HPDE6-E6E7 (cell line): ENCODE measurements at regions not wholly inside any gene's neighbourhood (a gene's known extent, or its start where the extent isn't known, plus 50 kb on each side); places are given as distances from the start of the nearest gene placed in this dataset.

Source experiments
- DNase-seq: peaks from one replicate; pipeline ENCODE4 v3.0.0; 2011; ENCODE audit warnings: missing footprints; ENCODE audit errors: extremely low spot score

DNA sequence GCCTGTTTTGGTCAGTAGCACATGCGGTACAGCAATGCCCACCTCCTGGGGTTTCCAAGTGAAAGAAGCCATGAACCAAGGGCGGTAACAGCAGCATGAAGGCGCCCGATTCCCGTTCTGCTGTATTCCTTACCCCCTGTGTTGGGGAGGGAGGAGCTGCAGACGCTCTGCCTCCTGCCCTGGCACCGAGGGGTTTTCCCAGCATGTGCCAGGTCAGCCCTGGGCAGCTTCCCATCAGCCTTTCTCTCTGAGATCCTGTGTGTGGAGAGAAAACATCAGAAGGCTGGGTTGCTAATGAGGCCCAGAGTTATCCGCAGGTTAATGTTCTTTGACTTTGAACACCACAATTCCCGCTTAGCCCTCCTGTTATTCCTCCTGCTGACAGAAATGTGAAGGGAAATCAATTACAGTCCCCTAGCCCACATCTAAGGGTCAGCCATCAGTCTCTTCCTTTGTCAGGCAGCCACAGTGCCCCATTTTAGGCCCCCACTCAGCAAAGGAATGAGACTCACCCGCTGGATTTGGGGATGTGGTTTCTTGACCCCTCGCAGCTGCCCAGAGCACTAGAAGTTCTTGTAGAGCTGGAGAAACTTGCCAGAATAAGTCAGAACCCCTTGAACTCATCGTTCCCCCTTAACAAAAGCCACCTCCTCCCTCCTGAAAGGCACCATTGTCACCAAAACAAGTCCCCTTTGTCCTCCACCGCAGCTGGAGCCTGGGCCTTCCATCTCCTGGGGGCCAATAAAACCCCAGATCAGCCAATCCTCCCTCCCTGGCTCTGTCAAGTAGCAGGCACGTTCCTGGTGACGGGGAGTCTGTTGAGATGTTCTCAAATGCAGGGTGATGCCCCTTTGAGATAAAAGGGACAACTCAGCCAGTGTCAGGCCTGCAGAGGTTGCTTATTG is 168.5 kb downstream of the KATNIP start:
- no peak for DNase-seq

DNA sequence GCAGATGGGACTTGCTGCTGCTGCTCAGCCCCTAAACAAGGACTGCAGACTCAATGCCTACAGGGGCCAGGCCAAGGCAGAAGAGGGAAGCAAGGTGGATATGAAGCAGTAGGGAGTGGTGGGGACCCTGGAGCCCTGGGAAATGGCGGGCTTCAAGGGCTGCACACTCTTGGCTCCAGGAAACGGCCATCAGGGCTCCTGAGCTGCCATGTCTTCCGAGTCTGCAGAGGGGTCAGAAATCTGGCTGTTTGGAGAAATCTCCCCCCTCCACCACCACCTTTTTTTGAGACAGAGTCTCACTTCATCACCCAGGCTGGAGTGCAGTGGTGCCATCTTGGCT is 169.1 kb downstream of the KATNIP start:
- no peak for DNase-seq

DNA sequence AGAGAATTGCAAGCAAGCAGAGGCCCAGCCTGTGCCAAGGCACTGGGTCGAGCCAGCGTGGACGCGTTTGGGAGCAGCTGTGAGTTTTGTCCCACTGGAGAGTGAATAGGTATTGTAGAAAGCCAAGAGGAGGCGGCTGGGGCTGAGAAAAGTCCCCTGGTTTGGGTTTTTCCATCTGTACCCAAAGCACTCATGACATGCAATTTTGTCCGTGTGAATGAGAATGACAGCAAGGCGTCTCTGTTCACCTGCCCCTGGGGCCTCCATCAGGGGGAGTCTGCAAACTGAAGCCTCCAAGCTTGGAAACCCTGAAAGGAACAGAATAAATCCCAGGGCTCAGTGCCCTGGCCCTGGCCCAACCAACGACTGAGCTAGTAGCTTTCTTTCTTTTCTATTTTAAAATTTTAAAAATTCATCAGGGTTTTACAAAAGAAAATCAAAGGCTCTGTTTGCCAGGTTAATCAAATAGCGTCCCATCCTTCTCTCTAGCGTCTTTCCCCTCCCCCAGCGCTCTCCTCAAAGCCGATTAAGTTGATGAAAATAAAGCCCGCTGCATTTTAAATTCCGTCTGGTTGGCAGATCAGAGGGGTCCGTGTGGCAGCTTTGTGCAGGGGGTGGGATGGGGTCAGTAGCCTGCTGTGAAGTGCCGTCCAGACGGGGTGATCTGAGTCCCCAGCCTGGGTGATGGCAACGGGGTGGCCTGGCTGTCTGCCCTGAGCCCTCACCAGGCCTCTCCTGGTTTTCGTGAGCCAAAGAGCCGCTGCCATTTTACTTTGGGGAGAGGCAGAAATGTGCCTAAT is 171.0 kb downstream of the KATNIP start:
- no peak for DNase-seq

DNA sequence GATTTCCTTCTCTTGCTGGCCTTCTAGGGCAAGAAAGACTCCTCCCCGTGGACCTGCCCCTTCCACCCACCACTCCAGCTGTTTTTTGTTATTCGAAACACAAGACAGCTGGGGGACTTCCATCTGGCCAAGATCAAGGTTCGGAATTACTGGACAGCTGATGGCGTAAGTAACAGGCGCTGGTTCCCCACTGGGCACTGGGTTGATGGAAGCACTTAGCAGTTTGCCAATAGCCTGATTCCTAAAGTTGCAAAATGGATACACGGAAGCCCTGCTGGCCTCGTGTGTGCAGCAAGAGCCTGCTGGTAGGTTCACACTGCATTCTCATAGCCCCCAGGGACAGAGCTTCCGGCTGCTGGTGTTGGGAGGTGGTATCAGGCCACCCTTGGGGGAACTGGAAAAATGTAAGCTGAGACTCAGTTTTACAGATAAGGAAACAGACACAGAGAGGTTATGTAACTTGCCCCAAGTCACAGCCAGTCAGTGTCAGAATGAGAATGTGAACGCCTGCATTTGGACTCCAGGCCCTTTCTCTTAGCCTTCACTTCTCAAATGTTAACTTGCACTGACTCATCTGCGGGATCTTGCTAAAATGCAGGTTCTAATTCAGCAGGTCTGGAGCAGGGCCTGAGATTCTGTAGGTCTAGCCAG is 171.7 kb downstream of the KATNIP start:
- no peak for DNase-seq

DNA sequence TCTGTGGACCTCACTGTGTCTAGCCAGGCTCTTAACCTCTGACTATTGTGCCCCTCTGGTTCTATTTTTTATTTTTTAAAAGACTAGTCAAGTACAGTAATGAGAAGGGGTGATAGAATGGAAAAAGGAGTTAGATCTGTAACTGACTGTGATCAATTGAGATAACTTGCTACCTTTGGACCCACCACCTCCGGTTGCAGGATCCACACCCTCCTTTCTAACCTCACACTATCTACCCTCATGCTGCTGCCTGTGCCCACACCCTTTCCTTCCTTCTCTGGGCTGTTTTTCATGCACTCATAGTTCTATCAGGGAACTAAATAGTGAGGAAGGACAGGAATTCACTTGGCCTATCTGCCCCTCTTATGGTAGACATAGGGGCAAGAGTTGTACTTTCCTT is 172.3 kb downstream of the KATNIP start:
- DNase-seq = no peak

DNA sequence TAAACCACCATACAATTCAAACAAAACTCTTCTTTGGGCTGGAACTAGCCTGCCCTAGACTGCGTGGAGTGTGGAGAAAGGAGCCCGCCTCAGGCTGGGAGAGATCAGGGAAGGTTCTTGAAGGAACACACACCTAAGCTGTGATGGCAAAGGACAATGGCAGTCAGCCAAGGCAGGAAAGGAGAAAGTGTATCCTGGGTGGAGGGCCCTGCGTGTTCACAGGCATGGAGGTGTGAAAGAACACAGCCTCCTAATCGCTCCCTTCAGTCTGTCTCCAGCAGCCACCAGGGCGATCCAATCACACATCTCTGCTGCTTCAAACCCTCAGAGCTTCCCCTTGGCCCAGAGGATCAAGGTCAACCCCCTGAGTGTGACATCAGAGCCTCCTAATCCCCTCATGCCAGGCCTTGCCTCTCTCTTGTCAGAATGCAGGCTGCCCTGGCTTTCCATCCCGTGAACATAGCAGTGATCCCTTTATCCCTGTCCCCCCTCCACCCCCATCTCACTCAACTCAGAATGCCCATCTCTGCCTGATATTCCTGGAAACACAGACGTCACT is 173.0 kb downstream of the KATNIP start:
- no peak for DNase-seq

DNA sequence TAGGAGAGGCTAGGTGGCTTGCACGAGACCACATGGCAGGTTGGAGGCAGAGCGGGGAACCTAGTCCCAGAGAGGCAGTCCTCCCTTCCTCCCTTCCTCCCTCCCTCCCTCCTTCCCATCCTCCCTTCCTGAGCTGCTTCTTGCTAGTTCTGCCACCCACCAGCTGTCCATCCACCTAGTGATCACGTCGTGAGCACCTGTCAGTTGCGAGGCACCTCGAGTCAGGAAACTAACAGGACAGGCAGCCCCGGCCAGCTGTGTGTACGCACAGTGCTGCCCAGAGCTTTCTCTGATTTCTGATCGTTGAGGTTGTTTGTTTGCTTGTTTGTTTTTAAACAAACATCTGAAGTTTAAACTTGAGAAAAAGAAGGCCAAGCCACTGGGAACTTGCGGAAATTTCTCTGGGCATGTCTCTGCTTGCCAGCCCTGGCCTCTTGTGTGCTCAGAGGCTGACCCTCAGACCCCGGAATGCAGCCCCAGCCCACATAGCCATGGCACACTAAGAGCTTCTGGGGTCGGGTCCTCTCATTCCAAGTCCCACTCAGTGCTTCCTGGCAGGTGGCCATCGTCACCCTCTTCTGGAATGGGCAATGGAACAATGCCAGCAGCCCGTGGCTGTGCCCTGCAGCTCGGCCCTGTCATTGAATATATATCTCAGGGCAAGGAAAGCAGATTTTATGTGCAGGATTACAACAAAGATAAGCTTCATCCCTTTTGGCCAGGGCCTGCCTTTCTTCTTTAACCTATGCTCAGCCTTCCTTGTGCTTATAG is 174.0 kb downstream of the KATNIP start:
- DNase-seq = no peak

DNA sequence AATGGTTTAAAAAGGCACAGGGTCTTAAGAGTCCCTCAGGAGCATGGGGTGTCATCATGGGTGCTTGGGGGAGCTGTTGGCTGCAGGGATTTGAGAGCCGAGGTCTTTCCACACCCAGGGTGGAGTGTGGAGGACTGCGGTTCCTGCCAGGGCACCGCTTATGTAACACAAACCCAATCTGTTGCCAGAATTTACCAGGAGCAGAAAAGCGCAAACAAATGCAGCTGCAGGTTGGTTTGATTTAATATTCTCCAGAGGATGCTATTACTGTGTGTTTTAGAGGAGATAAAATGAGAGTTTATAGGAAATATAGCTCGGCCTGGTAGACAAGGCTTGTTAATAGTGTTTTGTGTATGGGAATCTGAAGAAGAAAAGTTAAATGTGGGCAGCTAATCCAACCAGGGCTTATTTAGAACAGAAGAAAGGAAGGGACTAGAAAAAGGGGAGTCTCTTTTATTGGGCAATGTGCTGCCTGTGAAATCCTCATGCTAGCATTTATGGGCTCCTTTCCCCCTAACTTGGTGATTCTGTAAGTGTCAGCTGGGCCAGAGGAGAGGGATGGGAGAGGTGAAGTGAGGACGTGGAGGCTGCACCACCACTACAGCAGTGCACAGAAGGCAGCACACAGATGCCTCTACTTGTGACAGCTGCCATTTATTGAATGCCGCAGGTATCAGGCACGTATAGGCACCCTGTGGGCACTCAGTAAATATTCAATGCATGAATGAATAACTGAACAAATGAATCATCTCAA is 174.7 kb downstream of the KATNIP start:
- DNase-seq = no peak

DNA sequence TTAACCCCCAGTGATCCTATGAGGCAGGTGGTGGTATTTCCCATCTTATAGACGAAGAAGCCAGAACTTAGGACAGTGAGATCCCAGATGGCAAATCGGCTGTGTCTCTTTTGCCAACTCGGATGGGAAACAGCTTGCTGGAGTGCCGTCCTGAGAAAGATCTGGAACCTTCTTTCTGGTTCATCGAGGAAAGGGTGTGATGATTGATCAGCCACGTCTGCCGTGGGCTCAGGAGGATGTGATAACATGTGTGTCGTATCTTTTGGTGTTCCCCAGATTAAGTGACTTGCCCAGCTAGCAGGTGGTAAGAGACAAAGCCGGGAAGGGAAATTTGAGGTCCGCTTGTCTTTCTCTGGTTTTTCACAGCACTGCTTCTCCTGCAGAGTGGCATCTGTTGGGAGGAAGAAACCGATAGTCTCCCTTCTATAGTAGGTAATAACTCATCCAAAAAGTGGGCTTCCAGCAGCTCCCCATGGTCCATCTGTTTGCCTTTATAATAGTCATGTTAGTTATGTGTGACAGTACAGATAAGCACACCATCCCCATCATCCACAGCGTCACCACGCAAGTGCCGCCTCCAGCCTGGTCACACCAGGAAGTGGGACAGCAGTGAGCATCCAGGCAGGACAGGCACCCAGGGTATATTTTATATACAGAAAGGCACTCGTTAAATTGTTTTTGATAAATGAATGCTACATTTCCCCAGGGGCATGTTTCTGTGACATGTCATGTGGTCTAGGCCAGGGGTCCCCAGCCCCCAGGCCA is 175.5 kb downstream of the KATNIP start:
- DNase-seq = no peak

DNA sequence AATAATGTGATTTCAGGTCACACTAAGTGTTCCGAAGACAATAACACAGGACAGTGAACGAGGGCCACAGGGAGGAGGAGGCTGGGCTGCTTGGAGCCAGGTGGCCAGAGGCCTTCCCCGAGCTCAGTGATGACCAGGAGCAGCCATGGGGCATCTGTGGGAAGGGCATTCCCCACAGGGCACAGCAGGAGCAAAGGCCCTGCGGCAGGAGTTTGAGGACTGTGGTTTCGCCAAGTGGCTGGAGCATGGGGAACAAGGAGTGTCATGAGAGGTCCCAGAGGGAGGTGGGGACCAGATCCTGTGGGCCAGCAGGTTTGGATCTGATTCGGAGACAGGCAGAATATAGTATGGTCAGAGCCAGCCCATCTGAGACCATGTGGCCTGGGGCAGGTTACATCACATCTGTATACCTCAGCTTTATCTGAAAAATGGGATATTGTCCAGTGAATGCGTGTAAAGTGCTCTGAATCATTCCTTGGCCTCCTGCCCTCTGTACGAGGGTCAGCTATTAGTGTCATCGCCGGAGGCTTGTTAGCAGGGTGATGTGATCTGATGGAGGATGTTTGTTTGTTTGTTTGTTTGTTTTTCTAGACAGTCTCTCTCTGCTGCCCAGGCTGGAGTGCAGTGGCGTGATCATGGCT is 176.8 kb downstream of the KATNIP start:
- no peak for DNase-seq

DNA sequence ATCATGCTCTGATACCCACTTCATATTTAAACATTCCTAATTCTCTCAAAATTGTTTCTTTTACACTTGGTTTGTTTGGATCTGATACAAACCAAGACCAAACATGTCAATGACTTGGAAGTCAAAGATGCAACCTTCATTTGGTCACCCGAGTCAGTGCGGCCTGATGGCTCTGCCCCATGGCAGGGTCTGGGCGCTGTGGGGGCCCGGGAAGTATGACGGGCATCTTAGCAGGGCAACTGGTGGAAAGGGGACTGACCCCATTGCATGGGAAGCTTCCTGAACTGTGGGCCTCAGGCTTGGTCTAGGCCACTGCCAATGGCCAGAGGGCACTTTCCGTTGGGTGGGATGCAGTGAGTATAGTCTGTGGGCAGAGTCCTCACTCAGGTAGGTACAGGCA is 178.0 kb downstream of the KATNIP start:
- no peak for DNase-seq

DNA sequence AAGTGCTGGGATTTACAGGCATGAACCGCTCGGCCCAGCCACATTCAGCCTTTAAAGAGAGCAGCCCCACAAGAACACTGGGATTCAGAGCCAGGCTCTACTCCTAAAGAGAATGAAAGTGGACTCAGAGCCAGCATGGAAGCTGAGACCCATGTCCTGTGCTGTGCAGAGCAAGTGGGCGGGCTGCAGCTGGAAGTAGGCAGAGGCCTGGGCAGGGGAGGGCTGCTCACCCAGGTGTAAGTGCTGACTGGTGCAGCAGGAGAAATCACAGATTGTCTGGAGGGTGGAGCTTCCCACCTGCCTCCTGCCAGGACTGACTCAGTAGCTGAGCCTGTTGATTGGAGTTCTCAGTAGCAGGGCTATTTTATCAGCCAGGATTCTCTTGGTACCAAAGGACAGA is 178.7 kb downstream of the KATNIP start:
- DNase-seq = peak; percentile 38

DNA sequence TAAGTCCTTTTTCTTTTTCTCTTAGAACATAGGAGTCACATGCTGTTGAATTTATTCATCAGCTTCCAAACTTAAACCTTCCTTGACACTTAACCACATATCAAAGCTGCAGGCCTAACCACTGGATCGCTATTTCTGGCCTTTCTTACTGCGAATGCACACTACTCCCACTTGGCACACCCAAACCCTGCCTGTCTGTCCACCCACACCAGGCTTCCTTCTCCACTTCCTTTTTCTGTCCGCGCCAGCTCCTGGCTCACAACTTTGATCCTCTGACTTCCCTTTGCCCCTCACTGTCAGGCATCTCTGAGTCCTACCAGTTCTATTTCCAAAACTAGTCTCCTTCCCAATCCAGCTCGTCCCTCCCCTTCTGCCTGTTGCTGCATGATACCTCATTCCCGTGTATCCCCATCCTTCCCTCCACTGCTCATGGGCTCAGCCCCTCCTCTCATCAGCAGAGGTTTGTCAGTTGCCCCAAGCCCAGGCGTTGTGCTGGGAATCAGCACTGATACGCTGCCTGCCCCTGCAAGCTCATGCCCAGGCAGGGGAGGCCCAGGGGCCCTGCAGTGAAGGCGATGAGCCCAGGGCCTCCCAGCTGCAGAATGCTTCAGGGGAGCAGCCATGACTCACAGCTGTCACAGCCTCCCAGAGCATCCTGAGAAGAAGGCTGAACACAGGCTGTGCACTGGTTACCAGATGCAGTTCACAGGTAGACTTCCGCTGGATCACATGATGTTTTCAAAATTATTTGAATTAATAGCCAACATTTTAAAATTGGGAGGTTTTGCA is 179.8 kb downstream of the KATNIP start:
- DNase-seq = no peak

DNA sequence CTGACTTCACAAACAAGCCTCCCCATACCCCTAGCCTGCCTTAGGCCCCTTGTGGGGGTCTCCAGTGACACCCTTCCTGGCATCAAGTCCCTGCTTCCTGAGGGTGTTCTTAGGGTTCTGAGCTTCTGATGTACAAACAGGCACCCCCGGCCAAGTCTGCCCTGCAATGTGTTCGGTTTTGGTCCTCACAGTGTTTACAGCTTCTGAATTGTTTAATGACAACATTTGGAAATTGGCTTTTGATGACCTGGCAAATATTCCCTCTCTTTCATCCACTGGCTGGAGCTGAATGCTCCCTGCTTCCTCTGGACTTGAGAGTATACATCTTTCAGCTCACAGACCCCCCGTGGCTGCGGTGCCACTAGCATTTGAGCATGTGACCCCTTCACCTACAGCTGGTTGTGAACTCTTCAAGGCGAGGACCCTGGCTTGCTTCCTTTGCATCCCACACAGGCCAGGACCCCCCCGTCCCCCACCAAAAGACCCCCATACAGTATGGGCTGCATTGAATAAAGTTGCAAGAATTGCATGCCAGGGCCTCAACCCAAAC is 180.8 kb downstream of the KATNIP start:
- DNase-seq = no peak

DNA sequence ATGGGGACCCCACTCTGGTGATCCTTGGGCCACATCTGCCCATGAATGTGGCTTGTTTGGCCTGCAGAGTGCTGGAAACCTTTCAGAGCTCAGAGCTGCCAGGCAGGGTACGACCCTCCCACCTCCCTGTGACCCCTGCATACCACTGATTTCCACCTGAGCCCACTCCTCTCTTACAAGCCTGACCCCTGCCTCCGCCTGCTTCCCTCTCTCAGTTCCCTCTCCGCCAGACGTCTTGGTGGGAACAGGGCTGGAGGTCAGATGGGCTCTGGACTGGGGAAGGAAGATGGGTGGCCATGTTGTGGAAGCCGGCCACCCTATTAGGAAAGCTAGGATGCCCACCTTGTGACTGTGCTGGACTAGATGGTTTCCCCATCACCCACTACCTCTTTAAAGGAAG is 185.1 kb downstream of the KATNIP start:
- DNase-seq = no peak

DNA sequence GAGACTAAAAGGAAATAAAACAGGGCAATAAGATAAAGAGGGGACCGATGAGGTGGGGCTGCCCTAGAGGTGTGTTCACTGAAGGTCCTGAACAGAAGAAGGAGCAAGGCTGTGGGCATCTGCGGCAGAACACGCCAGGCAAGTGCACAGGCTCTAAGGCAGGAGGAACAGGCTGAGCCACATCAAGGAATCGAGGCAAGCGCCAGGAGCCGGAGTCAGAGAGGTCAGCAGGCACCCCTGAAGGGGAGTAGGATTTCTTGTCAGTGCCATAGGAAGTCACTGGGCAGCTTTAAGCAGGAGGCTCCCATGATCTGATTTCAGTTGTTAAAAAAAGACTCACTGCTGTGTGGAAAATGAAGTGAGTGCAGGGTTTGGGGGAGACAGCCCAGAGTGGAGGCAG is 186.5 kb downstream of the KATNIP start:
- DNase-seq = no peak

DNA sequence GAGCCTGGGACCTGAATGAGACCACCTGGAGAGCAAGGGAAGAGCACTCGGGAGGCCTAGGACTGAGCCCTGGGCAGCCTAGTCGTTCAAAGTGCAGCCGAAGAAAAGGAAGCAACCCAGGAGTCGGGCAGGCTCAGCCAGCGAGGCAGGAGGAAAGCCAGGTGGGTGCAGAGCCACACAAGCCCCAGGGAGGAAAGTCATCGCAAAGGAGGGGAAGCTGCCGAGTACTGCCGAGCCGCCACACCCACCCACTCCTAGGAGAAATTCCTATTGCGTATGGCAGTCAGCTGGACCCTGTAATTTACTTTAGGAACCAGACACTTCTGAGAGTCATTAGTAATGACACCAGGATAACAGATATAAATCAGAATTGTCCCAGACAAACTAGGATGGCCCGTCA is 187.6 kb downstream of the KATNIP start:
- no peak for DNase-seq
